Cardiac muscle cell (in vitro differentiated cells and primary cell): ENCODE measurements at regions not wholly inside any gene's neighbourhood (a gene's known extent, or its start where the extent isn't known, plus 50 kb on each side); places are given as distances from the start of the nearest gene placed in this dataset.

Experiments used
- DNase-seq, 2 donors: peaks; one replicate each; pipeline versions ENCODE4 v3.0.0 to v3.0.0-alpha.2; 2010 to 2017; ENCODE audit warnings: low read depth in 1 of 2, low spot score in 1 of 2
- H3K27ac ChIP-seq: fragments of 200-600 bp; sonication (generic); 2 replicates; pipeline ENCODE4 v1.5.1; 2016
- H3K27me3 ChIP-seq: fragments of 200-600 bp; sonication (generic); 2 replicates; pipeline ENCODE4 v1.6.0; 2016; ENCODE audit warnings: control low read depth
- H3K36me3 ChIP-seq: fragments of 200-600 bp; sonication (generic); 2 replicates; pipeline ENCODE4 v1.5.1; 2016; ENCODE audit warnings: control low read depth
- H3K4me1 ChIP-seq: fragments of 200-600 bp; sonication (generic); 2 replicates; pipeline ENCODE4 v1.8.1; 2017; ENCODE audit warnings: low read depth, mild to moderate bottlenecking, mixed run types
- H3K4me3 ChIP-seq: fragments of 200-600 bp; sonication (generic); 2 replicates; pipeline ENCODE4 v1.5.1; 2016; ENCODE audit warnings: mild to moderate bottlenecking
- H3K9me3 ChIP-seq: fragments of 200-600 bp; sonication (generic); 2 replicates; pipeline ENCODE4 v1.5.1; 2017; ENCODE audit warnings: low read depth, mild to moderate bottlenecking, control low read depth
- CTCF ChIP-seq: IDR thresholded peaks from 2 replicates; pipeline ENCODE4 v1.5.1; 2012; ENCODE audit warnings: low read depth, mild to moderate bottlenecking, low read length

- no peaks in the 10 kb centered on the region for H3K27me3 ChIP-seq
- no peaks in the 10 kb centered on the region for H3K4me1 ChIP-seq
- H3K36me3 ChIP-seq: no peaks in the 10 kb centered on the region
- H3K9me3 ChIP-seq: no peaks in the 10 kb centered on the region
- TF ChIP-seq CTCF: no peak
- no peak for DNase-seq
- no peak overlapping the region for H3K4me3 ChIP-seq
- H3K27ac ChIP-seq: no peak overlapping the region
These were observed 551.2 kb downstream of the CDH26 start for GRCh38 chr20:60509407-60509806.

DNA sequence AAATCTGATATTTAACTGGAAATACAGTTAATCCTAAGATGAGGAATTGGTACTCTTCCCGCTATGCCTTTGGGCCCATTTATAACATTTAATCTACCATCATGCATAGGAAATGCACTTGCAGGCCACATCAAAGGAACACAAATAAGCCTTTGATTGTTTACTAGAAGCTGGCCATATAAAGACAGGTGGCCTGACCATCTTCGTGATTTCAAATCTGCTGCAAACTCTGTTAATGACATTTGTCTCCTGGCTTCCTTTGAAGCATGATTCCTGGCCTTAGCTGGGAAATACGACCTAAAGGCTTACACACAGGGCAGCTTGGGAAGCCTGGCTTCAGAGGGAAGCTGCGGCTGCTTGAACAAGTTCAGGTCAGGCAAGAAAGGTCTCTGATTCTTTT lies 552.1 kb downstream of the CDH26 start:
- DNase-seq: no peak
- Histone ChIP-seq H3K9me3 (no peaks in the 10 kb centered on the region), H3K36me3 (no peaks in the 10 kb centered on the region), H3K4me1 (no peaks in the 10 kb centered on the region), H3K27me3 (no peaks in the 10 kb centered on the region), H3K27ac (no peak overlapping the region), H3K4me3 (no peak overlapping the region)
- TF ChIP-seq CTCF: no peak

GRCh38 chr20:60512443-60512842 lies 554.2 kb downstream of the CDH26 start:
- DNase-seq: peak in 1 of 2 donors; percentile 10
- Histone ChIP-seq H3K4me1 (no peaks in the 10 kb centered on the region), H3K4me3 (no peak overlapping the region), H3K27me3 (no peaks in the 10 kb centered on the region), H3K9me3 (no peaks in the 10 kb centered on the region), H3K27ac (no peak overlapping the region), H3K36me3 (no peaks in the 10 kb centered on the region)
- no peak for TF ChIP-seq CTCF

- no peak overlapping the region for H3K27ac ChIP-seq
- H3K9me3 ChIP-seq: no peaks in the 10 kb centered on the region
- no peaks in the 10 kb centered on the region for H3K27me3 ChIP-seq
- no peak for DNase-seq
- no peaks in the 10 kb centered on the region for H3K36me3 ChIP-seq
- H3K4me1 ChIP-seq: no peaks in the 10 kb centered on the region
- no peak for TF ChIP-seq CTCF
- H3K4me3 ChIP-seq: no peak overlapping the region
These were observed 554.9 kb downstream of the CDH26 start for GRCh38 chr20:60513141-60513540.

DNA sequence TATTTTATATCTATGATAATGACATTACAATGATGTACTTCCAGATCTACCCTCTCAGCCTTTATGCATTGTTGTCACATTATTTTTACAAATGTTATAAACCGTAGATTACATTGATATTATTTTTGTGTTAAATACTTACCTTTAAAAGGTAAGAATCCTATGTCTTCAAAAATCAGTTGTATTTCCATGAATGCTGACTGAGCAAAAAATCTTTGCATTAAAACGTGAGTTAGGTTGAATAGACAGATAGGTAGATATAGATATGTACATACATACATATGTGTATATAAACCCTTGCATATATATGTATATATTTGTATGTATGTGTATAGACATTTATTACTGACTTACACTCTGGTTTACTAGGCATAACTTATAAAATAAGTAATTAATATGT lies 558.2 kb downstream of the CDH26 start:
- Histone ChIP-seq H3K27ac (no peak overlapping the region), H3K27me3 (no peaks in the 10 kb centered on the region), H3K36me3 (no peaks in the 10 kb centered on the region), H3K4me1 (no peaks in the 10 kb centered on the region), H3K4me3 (no peak overlapping the region), H3K9me3 (no peaks in the 10 kb centered on the region)
- TF ChIP-seq CTCF: no peak
- DNase-seq: no peak

DNA sequence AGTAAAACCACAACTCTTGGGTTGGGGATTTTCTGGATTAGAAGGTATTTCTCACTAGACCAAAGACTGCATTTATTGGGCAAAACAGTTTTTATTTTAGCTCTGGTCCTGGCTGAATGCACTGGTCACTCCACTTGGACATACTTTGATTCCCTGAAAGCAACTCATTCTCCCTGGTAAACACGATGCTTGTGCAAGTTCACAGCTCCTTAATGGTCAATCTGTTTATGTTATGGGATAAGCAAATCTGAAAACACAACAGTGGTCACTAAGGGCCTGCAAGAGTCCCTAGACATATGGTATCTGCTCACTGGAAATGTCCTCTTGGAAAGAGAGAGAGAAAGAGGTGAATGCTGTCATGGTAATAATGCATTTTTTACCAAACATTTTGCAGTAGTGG lies 559.8 kb downstream of the CDH26 start:
- no peaks in the 10 kb centered on the region for H3K27me3 ChIP-seq
- no peaks in the 10 kb centered on the region for H3K36me3 ChIP-seq
- H3K27ac ChIP-seq: no peak overlapping the region
- no peaks in the 10 kb centered on the region for H3K9me3 ChIP-seq
- no peak for TF ChIP-seq CTCF
- no peaks in the 10 kb centered on the region for H3K4me1 ChIP-seq
- H3K4me3 ChIP-seq: no peak overlapping the region
- no peak for DNase-seq
